ENCODE measurements at regions not wholly inside any gene's neighbourhood (a gene's known extent, or its start where the extent isn't known, plus 50 kb on each side); places are given as distances from the start of the nearest gene placed in this dataset.
A peak's percentile ranks its signal among the peaks of the same experiment; 100 is the strongest.

- no peak for DNase-seq
Measured at GRCh38 chr5:171657473-171657872, 128.1 kb upstream of the SMIM23 start.

DNA sequence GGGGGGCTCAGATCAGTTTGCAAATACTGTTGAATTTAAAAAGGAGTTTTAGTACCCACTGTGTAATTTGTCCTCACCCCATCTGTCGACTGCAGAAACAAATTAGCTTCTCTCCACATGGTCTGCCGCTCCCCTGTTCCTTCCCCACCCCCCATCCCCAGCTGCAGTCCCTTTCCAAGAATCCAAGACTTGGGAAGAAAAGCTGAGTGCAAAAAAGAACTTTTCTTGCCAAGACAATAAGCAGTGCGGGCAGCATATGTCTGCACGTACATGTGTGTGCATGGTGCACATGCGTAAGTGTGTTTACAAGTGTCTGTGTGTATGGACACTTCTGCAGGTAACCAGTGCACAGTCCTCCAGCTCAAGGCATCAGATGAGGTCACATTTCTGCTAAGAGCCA, 125.7 kb upstream of the SMIM23 start:
- no peak for DNase-seq

GRCh38 chr5:171660434-171660833, 125.2 kb upstream of the SMIM23 start:
- DNase-seq = no peak

GRCh38 chr5:171661143-171661542, 124.5 kb upstream of the SMIM23 start:
- no peak for DNase-seq

GRCh38 chr5:171663311-171664085, 122.1 kb upstream of the SMIM23 start:
- DNase-seq = no peak

DNA sequence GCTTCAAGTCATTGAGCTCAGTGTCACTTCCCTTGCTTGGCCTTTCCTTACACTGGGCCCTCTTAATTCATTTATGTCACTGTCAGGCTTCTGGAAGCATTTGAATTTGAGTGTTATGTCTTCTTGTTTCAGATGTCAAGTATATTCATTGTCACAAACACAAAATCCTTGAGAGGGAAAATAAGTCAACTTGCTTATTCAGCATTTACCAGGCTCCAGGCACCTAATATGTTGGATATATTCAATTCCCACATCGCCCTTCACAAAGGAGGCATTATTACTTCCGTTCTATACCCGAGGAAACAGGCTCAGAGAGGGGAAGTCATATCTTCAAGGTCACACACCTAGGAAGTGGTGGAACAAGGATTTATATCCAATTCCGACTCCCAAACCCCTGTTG, 121.1 kb upstream of the SMIM23 start:
- no peak for DNase-seq

GRCh38 chr5:171666815-171667214, 118.8 kb upstream of the SMIM23 start:
- no peak for DNase-seq

DNA sequence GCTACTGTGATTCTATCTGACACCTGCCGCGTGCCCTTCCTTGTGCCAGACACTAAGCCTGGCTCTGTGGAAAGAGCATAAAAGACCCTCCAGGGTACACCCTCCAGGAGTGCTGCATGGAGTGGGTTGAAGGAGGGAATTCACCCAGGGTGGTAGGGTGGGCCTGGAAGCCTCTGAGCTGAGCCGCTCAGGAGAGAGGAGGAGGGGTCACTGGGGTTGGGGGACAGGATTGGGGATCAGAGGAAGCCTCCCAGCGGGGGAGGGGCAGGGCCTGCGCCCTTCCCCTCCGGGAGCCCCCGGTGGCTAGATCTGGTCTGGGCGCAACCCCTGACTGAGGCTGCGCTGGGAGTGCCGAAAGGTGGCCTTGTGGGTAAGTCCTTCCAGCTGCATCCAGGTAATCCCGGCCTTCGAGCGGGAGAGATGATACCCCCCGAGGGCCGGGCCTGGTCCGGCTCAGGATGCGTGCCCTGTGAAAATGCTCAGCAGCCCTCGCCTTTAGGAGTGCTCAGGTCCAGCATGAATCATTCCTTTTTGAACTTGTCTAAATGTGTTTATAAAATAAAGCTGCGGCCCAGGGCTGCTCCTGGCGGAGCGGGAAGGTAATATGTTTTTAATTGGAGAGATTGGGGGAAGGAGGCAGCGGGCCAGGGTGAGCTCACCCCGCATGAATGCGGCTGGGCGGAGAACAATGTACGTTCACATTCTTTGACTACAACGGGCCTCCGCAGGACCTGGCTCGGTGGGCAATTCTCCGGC, 118.1 kb upstream of the SMIM23 start:
- no peak for DNase-seq

- DNase-seq = no peak
Measured at GRCh38 chr5:171668097-171668412, 117.6 kb upstream of the SMIM23 start.

- peak in 1 of 2 donors; percentile 1 for DNase-seq
Measured at GRCh38 chr5:171669571-171669970, 116.0 kb upstream of the SMIM23 start.

DNA sequence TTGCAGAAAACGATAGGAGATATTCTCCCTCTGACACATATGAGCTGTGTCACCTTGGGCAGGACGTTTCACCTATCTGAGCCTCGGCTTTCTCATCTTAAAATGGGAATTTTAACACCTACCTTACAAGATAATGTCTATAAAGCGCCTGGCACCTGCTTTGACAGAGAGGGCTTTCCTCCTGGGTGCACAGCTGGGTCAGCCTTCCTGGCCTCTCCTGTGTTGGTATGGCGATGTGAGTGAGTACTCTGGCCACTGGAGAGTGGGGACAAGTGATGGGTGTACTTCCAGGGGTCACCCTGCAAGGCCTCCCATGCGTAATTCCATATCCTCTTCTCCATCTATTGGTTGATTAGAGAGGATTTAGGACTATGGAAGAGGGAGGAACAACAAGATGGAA, 113.1 kb upstream of the SMIM23 start:
- DNase-seq = no peak

GRCh38 chr5:171673328-171673727, 112.3 kb upstream of the SMIM23 start:
- DNase-seq = no peak

GRCh38 chr5:171673840-171674239, 111.8 kb upstream of the SMIM23 start:
- no peak for DNase-seq

DNA sequence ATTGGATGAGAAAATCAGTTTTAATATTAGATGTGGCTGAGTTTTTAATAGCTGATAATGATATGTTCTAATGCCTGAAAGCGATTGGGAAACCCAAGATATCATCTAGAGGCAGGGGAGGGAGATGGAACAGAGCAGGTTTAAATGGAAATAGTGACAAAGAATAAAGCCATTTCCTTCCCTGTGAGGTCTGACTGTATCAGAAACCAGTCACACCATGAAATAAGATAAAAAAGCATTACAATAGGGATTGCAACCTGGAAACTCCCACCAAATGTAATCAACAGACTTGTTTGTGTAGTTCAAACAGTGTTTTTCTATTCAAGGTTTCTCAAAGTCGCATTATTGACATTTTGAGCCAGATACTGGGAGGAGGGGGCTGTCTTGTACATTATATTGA, 110.1 kb upstream of the SMIM23 start:
- DNase-seq = no peak

DNA sequence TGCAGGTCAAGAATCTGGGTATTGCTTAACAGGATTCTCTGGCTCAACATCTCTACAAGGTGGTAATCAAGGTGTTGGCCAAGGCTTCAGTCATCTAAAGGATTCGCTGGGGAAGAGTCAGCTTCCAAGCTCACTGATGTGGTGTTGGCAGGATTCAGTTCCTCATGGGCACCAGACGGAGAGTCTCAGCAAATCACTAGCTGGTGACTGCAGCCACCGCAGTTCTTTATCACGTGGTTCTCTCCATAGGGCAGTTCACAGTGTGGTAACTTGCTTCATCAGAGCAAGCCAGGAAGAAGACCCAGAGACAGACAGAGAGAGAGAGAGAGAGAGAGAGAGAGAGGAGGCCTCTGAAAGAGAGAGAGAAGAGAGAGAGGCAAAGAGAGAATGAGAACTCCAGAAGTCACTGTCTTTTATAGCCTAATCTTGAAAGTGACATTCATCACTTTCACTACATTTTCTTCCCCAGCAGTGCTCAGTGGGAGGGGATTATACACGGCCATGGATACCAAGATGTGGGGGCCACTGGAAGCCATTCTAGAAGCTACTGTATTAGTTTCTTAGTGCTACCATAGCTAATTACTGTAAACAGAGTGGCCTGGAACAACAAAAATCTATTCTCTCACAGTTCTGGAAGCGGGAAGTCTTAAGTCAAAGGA, 109.2 kb upstream of the SMIM23 start:
- DNase-seq = peak; percentile 4 to 26

GRCh38 chr5:171678646-171679045, 107.0 kb upstream of the SMIM23 start:
- DNase-seq = no peak

GRCh38 chr5:171680485-171680884, 105.1 kb upstream of the SMIM23 start:
- no peak for DNase-seq

DNA sequence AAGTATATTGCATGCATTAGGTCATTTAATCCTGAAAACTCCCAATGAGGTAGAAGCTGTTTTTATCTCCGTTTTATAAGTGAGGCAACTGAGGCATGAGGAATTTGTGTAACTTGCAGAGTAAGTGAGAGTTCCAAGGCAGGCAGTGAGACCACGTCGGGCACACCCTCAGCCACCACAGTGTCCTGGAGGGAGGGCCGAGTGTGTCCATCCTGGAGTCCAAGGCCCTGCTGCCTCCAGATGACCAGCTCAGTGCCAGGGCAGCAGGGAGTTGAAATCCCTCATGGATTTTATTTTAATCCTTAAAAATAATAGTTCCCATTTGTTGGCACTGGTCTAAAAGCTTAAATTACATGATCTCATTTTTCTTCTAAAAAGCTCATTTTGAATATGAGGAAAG, 104.6 kb upstream of the SMIM23 start:
- DNase-seq = no peak

DNA sequence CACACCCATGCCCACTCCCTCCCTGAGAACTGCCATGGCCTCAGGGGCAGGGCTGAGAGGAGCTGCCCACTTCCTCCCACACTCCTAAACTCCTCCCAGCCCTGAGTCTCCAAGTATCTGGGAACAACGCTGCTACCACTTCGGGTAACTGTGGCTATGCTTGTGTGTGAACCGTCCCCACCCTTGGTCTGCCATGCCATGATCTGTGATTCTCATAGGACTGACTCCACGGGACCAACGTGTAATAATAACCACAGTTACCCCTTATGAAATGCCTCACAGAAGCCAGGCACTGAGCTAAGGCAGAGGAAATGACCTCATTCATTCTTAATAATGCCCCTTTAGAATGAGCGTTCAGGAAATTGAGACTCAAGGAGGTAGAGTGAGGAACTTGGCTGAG, 103.9 kb upstream of the SMIM23 start:
- no peak for DNase-seq

- DNase-seq = no peak
Measured at GRCh38 chr5:171682801-171683200, 102.8 kb upstream of the SMIM23 start.

DNA sequence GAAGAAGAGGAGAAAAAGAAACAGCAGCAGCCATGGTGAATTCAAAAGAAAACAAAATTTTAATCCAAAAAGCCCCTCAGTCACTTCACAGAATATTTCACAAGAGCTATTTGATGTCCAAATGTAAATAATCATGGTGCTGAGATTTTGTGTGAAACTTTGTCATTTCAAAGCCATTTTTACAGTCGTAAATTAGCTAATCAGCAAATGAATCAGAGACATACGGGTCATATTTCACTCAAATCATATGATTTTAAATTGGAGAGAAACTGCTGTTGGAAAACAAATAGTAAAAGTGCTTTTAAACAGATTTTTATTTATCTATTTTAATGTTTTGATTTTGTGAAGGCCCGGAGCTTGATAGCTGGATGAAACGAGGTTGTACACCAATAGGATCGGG, 101.4 kb upstream of the SMIM23 start:
- DNase-seq = no peak

GRCh38 chr5:171688696-171689495, 96.7 kb upstream of the SMIM23 start:
- no peak for DNase-seq

GRCh38 chr5:171689853-171690417, 95.7 kb upstream of the SMIM23 start:
- no peak for DNase-seq

Data from hippocampal formation (tissue), 2 donors.